GM23338 (cell line): ENCODE measurements at regions not wholly inside any gene's neighbourhood (a gene's known extent, or its start where the extent isn't known, plus 50 kb on each side); places are given as distances from the start of the nearest gene placed in this dataset.

Experiments
- ATAC-seq: fragments of 200-7000 bp; cut with Tn5 transposase; 3 replicates; pipeline ENCODE4 v1.9.1; 2020
- DNase-seq: peaks from one replicate; pipeline ENCODE4 v3.0.0-alpha.2; 2015; ENCODE audit warnings: low spot score
- H2AFZ ChIP-seq: fragments of 200-600 bp; sonication (generic); 2 replicates; pipeline ENCODE4 v1.8.0; 2016; ENCODE audit warnings: antibody characterized with exemption, mild to moderate bottlenecking, moderate library complexity
- H3F3A ChIP-seq: fragments of 200-600 bp; sonication (generic); replicated peaks from 2 replicates; pipeline ENCODE4 v1.8.0; 2017; ENCODE audit warnings: antibody characterized with exemption, mixed run types, low read depth
- H3K27ac ChIP-seq: fragments of 200-600 bp; sonication (generic); 2 replicates; pipeline ENCODE4 v1.6.1; 2016; ENCODE audit warnings: low read depth
- H3K27me3 ChIP-seq: fragments of 200-600 bp; sonication (generic); 2 replicates; pipeline ENCODE4 v1.8.0; 2016; ENCODE audit warnings: mild to moderate bottlenecking, mixed run types, moderate library complexity; ENCODE audit not compliant: insufficient read depth
- H3K36me3 ChIP-seq: fragments of 200-600 bp; sonication (generic); 2 replicates; pipeline ENCODE4 v1.8.0; 2016; ENCODE audit warnings: mild to moderate bottlenecking; ENCODE audit not compliant: insufficient read depth
- H3K4me1 ChIP-seq: fragments of 200-600 bp; sonication (generic); 2 replicates; pipeline ENCODE4 v1.8.0; 2016; ENCODE audit warnings: mild to moderate bottlenecking, moderate library complexity; ENCODE audit not compliant: insufficient read depth
- H3K4me2 ChIP-seq: fragments of 200-600 bp; sonication (generic); 2 replicates; pipeline ENCODE4 v1.7.1; 2017; ENCODE audit warnings: mixed run types
- H3K4me3 ChIP-seq: fragments of 200-600 bp; sonication (generic); 2 replicates; pipeline ENCODE4 v1.6.1; 2016; ENCODE audit warnings: mixed run types
- H3K79me2 ChIP-seq: fragments of 200-600 bp; sonication (generic); replicated peaks from 2 replicates; pipeline ENCODE4 v1.8.0; 2017; ENCODE audit warnings: mild to moderate bottlenecking; ENCODE audit not compliant: insufficient read depth
- H3K9me2 ChIP-seq: fragments of 200-600 bp; sonication (generic); 2 replicates; pipeline ENCODE4 v1.8.0; 2017; ENCODE audit not compliant: insufficient read depth
- H4K20me1 ChIP-seq: fragments of 200-600 bp; sonication (generic); replicated peaks from 2 replicates; pipeline ENCODE4 v1.8.0; 2017; ENCODE audit warnings: mild to moderate bottlenecking; ENCODE audit not compliant: insufficient read depth
- H3K27ac Mint-ChIP-seq: 2 replicates; pipeline ENCODE4 v1.8.0; 2020; ENCODE audit warnings: inconsistent platforms, mild to moderate bottlenecking, moderate library complexity, mixed read lengths
- H3K27me3 Mint-ChIP-seq: 3 replicates; pipeline ENCODE4 v1.8.0; 2022; ENCODE audit warnings: low read depth, mild to moderate bottlenecking, moderate library complexity, mixed read lengths, inconsistent platforms; ENCODE audit not compliant: insufficient read depth, poor library complexity
- H3K36me3 Mint-ChIP-seq: 3 replicates; pipeline ENCODE4 v1.8.0; 2021; ENCODE audit warnings: low read depth, mild to moderate bottlenecking, inconsistent platforms, moderate library complexity, mixed read lengths
- H3K4me1 Mint-ChIP-seq: 3 replicates; pipeline ENCODE4 v1.8.0; 2020; ENCODE audit warnings: mild to moderate bottlenecking, inconsistent platforms, mixed read lengths
- H3K4me3 Mint-ChIP-seq: 3 replicates; pipeline ENCODE4 v1.8.0; 2021; ENCODE audit warnings: moderate library complexity, mild to moderate bottlenecking, inconsistent platforms, mixed read lengths
- H3K9me3 Mint-ChIP-seq: 3 replicates; pipeline ENCODE4 v1.8.0; 2020; ENCODE audit warnings: moderate library complexity, mild to moderate bottlenecking, inconsistent platforms, mixed read lengths
- CREB1 ChIP-seq: fragments of 250-450 bp; sonication (Bioruptor Pico); IDR thresholded peaks from 2 replicates; pipeline ENCODE4 v1.5.0; 2020; ENCODE audit warnings: low read depth, mild to moderate bottlenecking, moderate library complexity
- ETS1 ChIP-seq: IDR thresholded peaks from 2 replicates; pipeline ENCODE4 v1.6.1; 2016; ENCODE audit warnings: antibody characterized with exemption
- EZH2 ChIP-seq: fragments of 200-600 bp; sonication (generic); IDR thresholded peaks from one replicate; pipeline ENCODE4 v1.8.0; 2017; ENCODE audit warnings: antibody characterized with exemption, mild to moderate bottlenecking, low read depth; ENCODE audit not compliant: unreplicated experiment
- JUNB ChIP-seq: IDR thresholded peaks from one replicate; pipeline ENCODE4 v1.6.1; 2016; ENCODE audit warnings: antibody characterized with exemption; ENCODE audit not compliant: unreplicated experiment
- NANOG ChIP-seq: IDR thresholded peaks from 2 replicates; pipeline ENCODE4 v1.6.1; 2016; ENCODE audit warnings: antibody characterized with exemption, borderline replicate concordance
- POLR2AphosphoS5 ChIP-seq: IDR thresholded peaks from 2 replicates; pipeline ENCODE4 v1.6.1; 2016; ENCODE audit warnings: antibody characterized with exemption, low read depth
- REST ChIP-seq: IDR thresholded peaks from one replicate; pipeline ENCODE4 v1.6.1; 2018; ENCODE audit warnings: antibody characterized with exemption; ENCODE audit not compliant: unreplicated experiment
- STAT1 ChIP-seq: IDR thresholded peaks from one replicate; pipeline ENCODE4 v1.6.1; 2016; ENCODE audit warnings: antibody characterized with exemption; ENCODE audit not compliant: unreplicated experiment
- ZNF114 ChIP-seq: fragments of 250-450 bp; sonication (Bioruptor Pico); IDR thresholded peaks from 2 replicates; pipeline ENCODE4 v1.5.0; 2020; ENCODE audit warnings: mild to moderate bottlenecking, moderate library complexity
- ZNF462 ChIP-seq: fragments of 250-450 bp; sonication (Bioruptor Pico); IDR thresholded peaks from 2 replicates; pipeline ENCODE4 v1.5.0; 2020; ENCODE audit warnings: mild to moderate bottlenecking, moderate library complexity

GRCh38 chr7:113456533-113456932 is 338.2 kb upstream of the SMIM30 start:
- H3K4me3 Mint-ChIP-seq: no peak overlapping the region
- H3K9me2 ChIP-seq: no peaks in the 10 kb centered on the region
- no peak for ATAC-seq

More at GRCh38 chr7:113456533-113456932, 338.2 kb upstream of the SMIM30 start:
- Histone ChIP-seq H2AFZ (no peak overlapping the region), H3K27ac (no peak overlapping the region), H3K79me2 (no peaks in the 10 kb centered on the region), H3F3A (no peaks in the 10 kb centered on the region), H4K20me1 (no peaks in the 10 kb centered on the region), H3K27me3 (no peaks in the 10 kb centered on the region), H3K4me1 (no peaks in the 10 kb centered on the region), H3K36me3 (no peaks in the 10 kb centered on the region), H3K4me3 (no peak overlapping the region), H3K4me2 (no peak overlapping the region)
- no peak for DNase-seq
- Mint-ChIP-seq H3K36me3 (no peaks in the 10 kb centered on the region), H3K4me1 (no peaks in the 10 kb centered on the region; the same call in 2 of the 3 replicates), H3K9me3 (no peaks in the 10 kb centered on the region), H3K27me3 (no peaks in the 10 kb centered on the region), H3K27ac (no peak overlapping the region)
- TF ChIP-seq CREB1 (CRISPR knock-in tag) (no peak), JUNB (no peak), ZNF462 (CRISPR knock-in tag) (no peak), REST (no peak), ZNF114 (CRISPR knock-in tag) (no peak), ETS1 (no peak), EZH2 (no peak), POLR2AphosphoS5 (no peak), STAT1 (no peak), NANOG (no peak)
